ENCODE measurements at regions not wholly inside any gene's neighbourhood (a gene's known extent, or its start where the extent isn't known, plus 50 kb on each side); places are given as distances from the start of the nearest gene placed in this dataset.

- H3K27ac ChIP-seq (ENCODE audit: low read length), result no peak overlapping the region
- H3K9ac ChIP-seq (ENCODE audit: low read depth, low read length), result no peak overlapping the region
- TF ChIP-seq CTCF (IDR thresholded peaks at IDR 0.05; ENCODE audit: borderline replicate concordance, extremely low read depth, low read length, poor library complexity, severe bottlenecking) (no peak), EZH2 (IDR thresholded peaks at IDR 0.05; ENCODE audit: borderline replicate concordance, low read depth, low read length, severe bottlenecking) (no peak)
- DNase-seq (no peak), ATAC-seq (ENCODE audit: insufficient read depth, low read depth) (no peak)
- H2AFZ ChIP-seq (ENCODE audit: low read depth, low read length), result no peak overlapping the region
- no peak overlapping the region for H3K4me2 ChIP-seq (ENCODE audit: insufficient read depth, low read length)
- H4K20me1 ChIP-seq (ENCODE audit: insufficient read depth, low read length), result no peaks in the 10 kb centered on the region
- no peaks in the 10 kb centered on the region for H3K79me2 ChIP-seq (ENCODE audit: insufficient read depth, low read length)
- H3K27me3 ChIP-seq (ENCODE audit: insufficient read depth, low read length, poor library complexity), result no peaks in the 10 kb centered on the region
- H3K36me3 ChIP-seq (ENCODE audit: insufficient read depth, low read length), result no peaks in the 10 kb centered on the region
- H3K9me3 ChIP-seq (ENCODE audit: insufficient read depth, low read length, severe bottlenecking), result no peaks in the 10 kb centered on the region
- H3K4me3 ChIP-seq (ENCODE audit: low read depth in 1 of 2, low read length in 2 of 2), result no peak overlapping the region
- H3K4me1 ChIP-seq (ENCODE audit: insufficient read depth, low read length), result no peaks in the 10 kb centered on the region
Measured at GRCh38 chr12:118571730-118572129, 195.4 kb downstream of the SUDS3 start.

GRCh38 chr12:118574288-118574687, 197.9 kb downstream of the SUDS3 start:
- no peaks in the 10 kb centered on the region for H3K36me3 ChIP-seq (ENCODE audit: insufficient read depth, low read length)
- no peak overlapping the region for H3K4me2 ChIP-seq (ENCODE audit: insufficient read depth, low read length)
- no peaks in the 10 kb centered on the region for H4K20me1 ChIP-seq (ENCODE audit: insufficient read depth, low read length)
- no peak overlapping the region for H2AFZ ChIP-seq (ENCODE audit: low read depth, low read length)
- TF ChIP-seq CTCF (IDR thresholded peaks at IDR 0.05; ENCODE audit: borderline replicate concordance, extremely low read depth, low read length, poor library complexity, severe bottlenecking) (no peak), EZH2 (IDR thresholded peaks at IDR 0.05; ENCODE audit: borderline replicate concordance, low read depth, low read length, severe bottlenecking) (no peak)
- H3K27me3 ChIP-seq (ENCODE audit: insufficient read depth, low read length, poor library complexity), result no peaks in the 10 kb centered on the region
- no peak for ATAC-seq (ENCODE audit: insufficient read depth, low read depth)
- H3K4me1 ChIP-seq (ENCODE audit: insufficient read depth, low read length), result no peaks in the 10 kb centered on the region
- no peaks in the 10 kb centered on the region for H3K9me3 ChIP-seq (ENCODE audit: insufficient read depth, low read length, severe bottlenecking)
- H3K9ac ChIP-seq (ENCODE audit: low read depth, low read length), result no peak overlapping the region
- DNase-seq, result no peak
- no peak overlapping the region for H3K4me3 ChIP-seq (ENCODE audit: low read depth in 1 of 2, low read length in 2 of 2)
- H3K27ac ChIP-seq (ENCODE audit: low read length), result no peak overlapping the region
- H3K79me2 ChIP-seq (ENCODE audit: insufficient read depth, low read length), result no peaks in the 10 kb centered on the region

GRCh38 chr12:118575730-118576129, 199.4 kb downstream of the SUDS3 start:
- no peak for DNase-seq
- Histone ChIP-seq H3K9me3 (ENCODE audit: insufficient read depth, low read length, severe bottlenecking) (no peaks in the 10 kb centered on the region), H3K9ac (ENCODE audit: low read depth, low read length) (no peak overlapping the region), H3K27me3 (ENCODE audit: insufficient read depth, low read length, poor library complexity) (no peaks in the 10 kb centered on the region), H3K27ac (ENCODE audit: low read length) (no peak overlapping the region), H2AFZ (ENCODE audit: low read depth, low read length) (no peak overlapping the region), H3K4me1 (ENCODE audit: insufficient read depth, low read length) (no peaks in the 10 kb centered on the region), H3K36me3 (ENCODE audit: insufficient read depth, low read length) (no peaks in the 10 kb centered on the region), H3K4me3 (ENCODE audit: low read depth in 1 of 2, low read length in 2 of 2) (no peak overlapping the region), H3K79me2 (ENCODE audit: insufficient read depth, low read length) (no peaks in the 10 kb centered on the region), H3K4me2 (ENCODE audit: insufficient read depth, low read length) (no peak overlapping the region), H4K20me1 (ENCODE audit: insufficient read depth, low read length) (no peaks in the 10 kb centered on the region)
- TF ChIP-seq EZH2 (IDR thresholded peaks at IDR 0.05; ENCODE audit: borderline replicate concordance, low read depth, low read length, severe bottlenecking) (no peak), CTCF (IDR thresholded peaks at IDR 0.05; ENCODE audit: borderline replicate concordance, extremely low read depth, low read length, poor library complexity, severe bottlenecking) (no peak)
- no peak for ATAC-seq (ENCODE audit: insufficient read depth, low read depth)

- no peak for ATAC-seq (ENCODE audit: insufficient read depth, low read depth)
- Histone ChIP-seq H3K9ac (ENCODE audit: low read depth, low read length) (no peak overlapping the region), H4K20me1 (ENCODE audit: insufficient read depth, low read length) (no peaks in the 10 kb centered on the region)
Measured at GRCh38 chr12:118581371-118581770, 205.0 kb downstream of the SUDS3 start.

More at GRCh38 chr12:118581371-118581770, 205.0 kb downstream of the SUDS3 start:
- H3K4me2 ChIP-seq (ENCODE audit: insufficient read depth, low read length), result no peak overlapping the region
- H3K36me3 ChIP-seq (ENCODE audit: insufficient read depth, low read length), result no peaks in the 10 kb centered on the region
- H3K79me2 ChIP-seq (ENCODE audit: insufficient read depth, low read length), result no peaks in the 10 kb centered on the region
- H2AFZ ChIP-seq (ENCODE audit: low read depth, low read length), result no peak overlapping the region
- H3K4me1 ChIP-seq (ENCODE audit: insufficient read depth, low read length), result no peaks in the 10 kb centered on the region
- no peaks in the 10 kb centered on the region for H3K9me3 ChIP-seq (ENCODE audit: insufficient read depth, low read length, severe bottlenecking)
- DNase-seq, result no peak
- H3K4me3 ChIP-seq (ENCODE audit: low read depth in 1 of 2, low read length in 2 of 2), result no peak overlapping the region
- no peaks in the 10 kb centered on the region for H3K27me3 ChIP-seq (ENCODE audit: insufficient read depth, low read length, poor library complexity)
- H3K27ac ChIP-seq (ENCODE audit: low read length), result no peak overlapping the region
- TF ChIP-seq CTCF (IDR thresholded peaks at IDR 0.05; ENCODE audit: borderline replicate concordance, extremely low read depth, low read length, poor library complexity, severe bottlenecking) (no peak), EZH2 (IDR thresholded peaks at IDR 0.05; ENCODE audit: borderline replicate concordance, low read depth, low read length, severe bottlenecking) (no peak)
